ENCODE measurements at regions not wholly inside any gene's neighbourhood (a gene's known extent, or its start where the extent isn't known, plus 50 kb on each side); places are given as distances from the start of the nearest gene placed in this dataset.
"Not testable (repeated sequence)": the region's sequence is repeated elsewhere in the genome, so short reads cannot be mapped to it uniquely, and the experiment has no call there.

DNA sequence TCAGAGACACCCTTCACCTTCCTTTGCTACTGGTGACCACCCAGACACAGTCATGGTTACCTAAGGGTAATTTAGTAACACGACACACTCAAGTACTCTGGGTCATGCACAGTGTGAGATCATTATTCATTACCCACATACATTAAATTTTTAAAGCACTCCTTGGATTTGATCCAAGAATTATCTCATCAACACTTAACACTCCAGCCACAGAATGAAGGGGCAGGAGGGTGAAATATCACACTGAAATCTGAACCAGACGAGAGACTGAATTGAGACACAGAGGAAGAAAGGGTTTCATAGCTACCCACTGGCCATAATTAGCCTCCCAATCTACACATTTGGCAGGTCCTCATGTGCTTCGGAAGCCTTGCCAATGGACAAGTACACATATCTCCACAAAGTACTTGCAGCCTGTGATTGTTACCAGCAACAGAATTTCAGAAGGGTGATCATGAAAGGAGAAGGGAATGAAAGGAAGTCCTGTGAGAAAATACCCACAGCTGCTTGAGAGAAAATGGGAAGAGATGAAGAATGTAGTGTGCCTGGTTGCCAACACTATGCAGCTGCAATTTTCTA lies 189.3 kb downstream of the POLR1F start:
- TF ChIP-seq, protein P1, sequence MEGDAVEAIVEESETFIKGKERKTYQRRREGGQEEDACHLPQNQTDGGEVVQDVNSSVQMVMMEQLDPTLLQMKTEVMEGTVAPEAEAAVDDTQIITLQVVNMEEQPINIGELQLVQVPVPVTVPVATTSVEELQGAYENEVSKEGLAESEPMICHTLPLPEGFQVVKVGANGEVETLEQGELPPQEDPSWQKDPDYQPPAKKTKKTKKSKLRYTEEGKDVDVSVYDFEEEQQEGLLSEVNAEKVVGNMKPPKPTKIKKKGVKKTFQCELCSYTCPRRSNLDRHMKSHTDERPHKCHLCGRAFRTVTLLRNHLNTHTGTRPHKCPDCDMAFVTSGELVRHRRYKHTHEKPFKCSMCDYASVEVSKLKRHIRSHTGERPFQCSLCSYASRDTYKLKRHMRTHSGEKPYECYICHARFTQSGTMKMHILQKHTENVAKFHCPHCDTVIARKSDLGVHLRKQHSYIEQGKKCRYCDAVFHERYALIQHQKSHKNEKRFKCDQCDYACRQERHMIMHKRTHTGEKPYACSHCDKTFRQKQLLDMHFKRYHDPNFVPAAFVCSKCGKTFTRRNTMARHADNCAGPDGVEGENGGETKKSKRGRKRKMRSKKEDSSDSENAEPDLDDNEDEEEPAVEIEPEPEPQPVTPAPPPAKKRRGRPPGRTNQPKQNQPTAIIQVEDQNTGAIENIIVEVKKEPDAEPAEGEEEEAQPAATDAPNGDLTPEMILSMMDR (IDR thresholded peaks at IDR 0.05; ENCODE audit: insufficient read depth, low read depth, low read length, missing control alignments): no peak
- DNase-seq (ENCODE audit: low read depth): no peak
- H3K4me3 ChIP-seq (ENCODE audit: low read depth, low read length): no peak overlapping the region

DNA sequence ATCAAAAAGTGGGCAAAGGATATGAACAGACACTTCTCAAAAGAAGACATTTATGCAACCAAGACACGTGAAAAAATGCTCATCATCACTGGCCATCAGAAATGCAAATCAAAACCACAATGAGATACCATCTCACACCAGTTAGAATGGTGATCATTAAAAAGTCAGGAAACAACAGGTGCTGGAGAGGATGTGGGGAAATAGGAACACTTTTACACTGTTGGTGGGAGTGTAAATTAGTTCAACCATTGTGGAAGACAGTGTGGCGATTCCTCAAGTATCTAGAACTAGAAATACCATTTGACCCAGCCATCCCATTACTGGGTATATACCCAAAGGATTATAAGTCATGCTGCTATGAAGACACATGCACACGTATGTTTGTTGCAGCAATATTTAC lies 191.3 kb downstream of the POLR1F start:
- H3K4me3 ChIP-seq (ENCODE audit: low read depth, low read length); DNase-seq (ENCODE audit: low read depth): not testable (repeated sequence)

DNA sequence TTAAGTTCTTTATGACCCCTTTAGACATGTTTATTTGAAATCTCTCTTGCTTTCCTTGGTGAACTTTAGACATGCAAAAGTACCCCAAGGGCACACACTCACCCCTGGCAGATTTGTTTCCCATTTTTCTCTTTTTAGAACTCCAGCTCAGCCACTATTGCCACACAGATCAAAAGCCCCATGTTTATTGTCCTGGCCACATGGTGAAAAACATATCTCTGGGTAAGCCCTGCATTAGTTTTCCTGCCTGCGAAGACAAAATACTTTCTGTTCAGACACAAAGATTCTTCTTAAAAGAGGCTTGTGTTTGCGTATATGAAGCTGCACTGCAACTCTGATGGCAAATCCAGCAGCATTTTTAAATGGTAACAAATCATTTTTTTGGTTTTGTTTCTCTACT lies 200.0 kb downstream of the POLR1F start:
- TF ChIP-seq, protein P1 (IDR thresholded peaks at IDR 0.05; ENCODE audit: insufficient read depth, low read depth, low read length, missing control alignments): no peak
- no peak for DNase-seq (ENCODE audit: low read depth)
- H3K4me3 ChIP-seq (ENCODE audit: low read depth, low read length): no peak overlapping the region

DNA sequence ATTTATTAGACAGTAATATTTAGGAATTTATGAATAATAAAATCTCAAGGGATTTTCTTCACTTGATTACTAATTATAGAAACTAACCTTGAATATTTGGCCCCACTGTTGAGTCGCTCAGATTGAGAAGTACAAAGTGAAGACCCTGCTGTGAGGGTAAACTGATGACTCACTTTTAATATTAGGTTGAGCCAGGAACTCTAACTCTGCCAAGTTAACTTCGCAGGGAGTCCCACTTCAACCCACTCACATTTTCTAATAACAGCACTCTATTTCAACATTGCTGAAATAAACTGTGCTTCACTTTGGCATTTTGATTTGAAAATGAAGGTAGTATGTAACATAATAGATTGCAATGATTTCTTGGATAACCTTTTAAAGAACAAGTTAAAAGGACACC lies 200.7 kb downstream of the POLR1F start:
- TF ChIP-seq, protein P1 (IDR thresholded peaks at IDR 0.05; ENCODE audit: insufficient read depth, low read depth, low read length, missing control alignments): no peak
- no peak for DNase-seq (ENCODE audit: low read depth)
- H3K4me3 ChIP-seq (ENCODE audit: low read depth, low read length): no peak overlapping the region

DNA sequence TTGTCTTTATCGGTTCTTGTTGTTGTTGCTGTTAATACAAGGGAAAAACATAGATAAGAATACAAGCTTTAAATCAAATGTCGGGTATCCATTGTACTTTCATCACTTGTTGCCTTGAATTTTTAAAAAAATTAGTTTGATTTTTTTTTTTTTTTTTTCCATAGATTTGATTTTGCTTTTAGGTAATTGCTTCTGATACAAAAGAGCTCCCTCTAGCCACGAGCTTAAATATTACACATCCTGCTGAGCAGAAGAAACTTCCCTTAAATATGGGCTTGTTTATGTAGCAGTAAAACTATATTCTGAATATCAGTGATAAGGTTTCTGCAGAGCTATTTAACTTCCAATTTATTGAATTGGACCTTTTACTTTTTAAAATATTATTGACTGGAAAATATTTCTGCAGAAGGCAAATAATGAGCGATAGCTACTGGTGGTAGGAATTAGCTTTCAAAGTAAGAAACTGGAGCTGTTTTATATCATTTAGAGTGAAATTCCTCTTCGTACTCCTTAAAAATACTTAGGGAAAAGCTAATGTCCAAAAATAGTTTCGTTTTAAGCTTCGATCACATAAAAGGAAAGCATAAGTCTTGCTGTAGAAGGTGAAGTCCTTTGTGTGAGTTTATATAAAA lies 216.9 kb downstream of the POLR1F start:
- no peak overlapping the region for H3K4me3 ChIP-seq (ENCODE audit: low read depth, low read length)
- DNase-seq (ENCODE audit: low read depth): peak; percentile 36
- TF ChIP-seq, protein P1 (IDR thresholded peaks at IDR 0.05; ENCODE audit: insufficient read depth, low read depth, low read length, missing control alignments): peak; percentile 39

DNA sequence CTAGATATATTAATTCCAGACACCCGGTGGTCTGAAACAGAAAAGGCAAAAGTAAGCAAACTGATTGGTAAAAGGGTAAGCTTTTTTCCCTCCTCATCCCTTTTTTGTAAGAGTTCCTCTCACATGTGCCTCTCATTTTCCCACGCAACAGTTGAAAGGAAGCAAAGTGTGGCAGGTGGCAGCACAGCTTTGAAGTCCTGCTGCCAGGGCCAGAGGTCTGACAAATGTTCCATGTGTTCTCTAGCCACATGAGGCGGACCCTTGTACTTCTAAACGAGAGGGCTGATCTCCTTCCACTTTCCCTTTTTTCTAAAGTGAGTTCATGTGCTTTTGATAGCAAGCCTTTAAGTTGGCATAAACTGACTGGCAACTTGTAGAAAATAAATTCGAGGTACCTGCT lies 217.5 kb downstream of the POLR1F start:
- DNase-seq (ENCODE audit: low read depth): no peak
- H3K4me3 ChIP-seq (ENCODE audit: low read depth, low read length): no peak overlapping the region
- TF ChIP-seq, protein P1 (IDR thresholded peaks at IDR 0.05; ENCODE audit: insufficient read depth, low read depth, low read length, missing control alignments): no peak

DNA sequence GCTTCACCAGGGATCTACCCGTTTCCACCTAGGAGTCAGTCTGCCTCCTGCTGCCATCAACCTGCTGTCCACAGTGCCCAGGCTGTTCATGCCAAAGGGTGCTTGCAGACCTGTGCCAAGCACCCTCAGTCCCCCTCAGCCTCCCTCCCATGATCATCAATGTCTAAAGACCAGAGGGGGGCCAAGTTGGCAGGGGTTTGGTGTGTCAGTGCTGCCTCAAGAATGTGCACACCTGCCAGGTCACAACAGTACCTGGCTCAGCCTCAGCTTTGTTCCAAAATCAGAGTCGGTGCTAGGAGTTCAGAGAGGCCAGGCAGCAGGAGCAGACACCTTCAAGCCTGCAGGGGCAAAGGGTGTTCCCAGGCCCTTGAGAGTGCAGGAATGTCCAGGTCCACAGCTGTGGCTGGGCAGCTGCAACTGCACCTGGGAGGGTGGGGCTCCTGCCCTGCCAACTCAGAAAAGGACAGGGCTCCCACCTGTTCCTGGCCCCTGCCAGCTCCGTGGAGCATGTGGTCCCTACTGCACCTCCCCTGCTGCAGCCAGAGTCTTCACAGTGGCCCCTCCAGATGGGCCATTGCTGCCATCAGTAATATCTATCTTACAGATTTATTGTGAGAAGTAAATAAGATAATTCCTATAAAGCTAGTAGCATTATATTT lies 219.5 kb downstream of the POLR1F start:
- TF ChIP-seq, protein P1 (IDR thresholded peaks at IDR 0.05; ENCODE audit: insufficient read depth, low read depth, low read length, missing control alignments): no peak
- DNase-seq (ENCODE audit: low read depth): no peak
- H3K4me3 ChIP-seq (ENCODE audit: low read depth, low read length): no peak overlapping the region

Measured in GM12865 (cell line).